Hematopoietic multipotent progenitor cell treated with erythropoietin and hydrocortisone succinate and interleukin-3 and kit ligand, for 15 days (in vitro differentiated cells): ENCODE measurements at regions not wholly inside any gene's neighbourhood (a gene's known extent, or its start where the extent isn't known, plus 50 kb on each side); places are given as distances from the start of the nearest gene placed in this dataset.

Source experiments
- DNase-seq: peaks from one replicate; pipeline ENCODE4 v3.0.0-alpha.2; 2015; ENCODE audit warnings: low spot score

DNA sequence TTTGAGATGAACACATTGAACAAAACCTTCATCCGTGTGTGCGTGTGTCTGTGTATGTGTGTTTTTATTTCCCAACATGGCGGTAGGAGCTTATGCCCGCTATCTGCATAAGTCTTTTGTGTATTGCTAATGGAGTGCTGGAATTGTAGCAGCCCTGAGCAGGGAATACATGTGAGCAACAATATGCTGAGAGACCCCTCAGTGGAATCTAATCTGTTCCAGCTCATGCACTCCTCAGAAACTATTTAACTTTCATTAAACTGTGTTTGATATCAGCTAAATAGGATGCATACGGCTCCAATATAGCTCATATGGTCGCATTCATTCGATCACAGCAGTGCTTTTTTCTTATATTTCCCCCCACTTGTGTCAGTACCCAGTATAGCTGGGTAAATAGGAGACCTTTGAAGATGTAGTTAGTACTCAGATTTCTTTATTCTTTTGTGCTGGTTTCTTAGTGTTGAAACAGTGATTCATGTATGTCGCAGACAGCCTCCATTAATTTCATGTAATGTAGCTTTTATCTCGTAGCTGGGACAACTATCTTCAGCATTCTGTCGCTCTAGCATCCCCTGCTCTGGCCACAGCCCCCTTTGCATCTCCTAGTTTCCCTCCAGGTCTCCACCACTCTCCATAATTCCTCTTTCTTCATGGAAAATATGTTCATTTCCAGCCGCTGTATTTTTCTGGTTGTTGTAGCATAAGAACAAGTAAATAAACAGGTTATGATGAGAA, 891.2 kb downstream of the BCL11A start:
- no peak for DNase-seq

- no peak for DNase-seq
Observed at GRCh38 chr2:59660262-59660661, 893.2 kb downstream of the BCL11A start.

- DNase-seq, result no peak
Observed at GRCh38 chr2:59658906-59659635, 894.4 kb downstream of the BCL11A start.

- DNase-seq, result no peak
Observed at GRCh38 chr2:59655809-59656208, 897.6 kb downstream of the BCL11A start.

GRCh38 chr2:59654710-59655109, 898.7 kb downstream of the BCL11A start:
- no peak for DNase-seq

- no peak for DNase-seq
Observed at GRCh38 chr2:59653164-59653563, 900.3 kb downstream of the BCL11A start.

GRCh38 chr2:59630789-59631188, 922.7 kb downstream of the BCL11A start:
- DNase-seq, result no peak

DNA sequence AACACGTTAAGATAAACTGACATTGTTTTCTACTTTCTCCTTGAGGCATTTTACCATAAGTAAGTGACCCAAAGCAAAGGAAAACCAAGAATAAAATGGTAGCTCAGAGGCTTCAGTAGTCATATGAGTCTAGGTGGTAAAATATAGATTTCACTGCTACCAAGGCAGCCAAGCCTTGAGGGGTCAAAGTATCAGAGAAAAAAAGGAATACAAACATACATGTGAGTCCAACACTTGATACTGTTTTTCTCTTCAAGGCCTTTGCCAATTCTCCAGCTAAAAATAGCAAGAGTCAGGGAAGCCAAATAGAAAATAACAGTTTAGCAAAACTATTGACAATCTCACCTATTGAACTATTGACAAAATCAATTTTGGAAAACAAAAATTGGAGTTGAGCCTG, 925.9 kb downstream of the BCL11A start:
- no peak for DNase-seq

DNA sequence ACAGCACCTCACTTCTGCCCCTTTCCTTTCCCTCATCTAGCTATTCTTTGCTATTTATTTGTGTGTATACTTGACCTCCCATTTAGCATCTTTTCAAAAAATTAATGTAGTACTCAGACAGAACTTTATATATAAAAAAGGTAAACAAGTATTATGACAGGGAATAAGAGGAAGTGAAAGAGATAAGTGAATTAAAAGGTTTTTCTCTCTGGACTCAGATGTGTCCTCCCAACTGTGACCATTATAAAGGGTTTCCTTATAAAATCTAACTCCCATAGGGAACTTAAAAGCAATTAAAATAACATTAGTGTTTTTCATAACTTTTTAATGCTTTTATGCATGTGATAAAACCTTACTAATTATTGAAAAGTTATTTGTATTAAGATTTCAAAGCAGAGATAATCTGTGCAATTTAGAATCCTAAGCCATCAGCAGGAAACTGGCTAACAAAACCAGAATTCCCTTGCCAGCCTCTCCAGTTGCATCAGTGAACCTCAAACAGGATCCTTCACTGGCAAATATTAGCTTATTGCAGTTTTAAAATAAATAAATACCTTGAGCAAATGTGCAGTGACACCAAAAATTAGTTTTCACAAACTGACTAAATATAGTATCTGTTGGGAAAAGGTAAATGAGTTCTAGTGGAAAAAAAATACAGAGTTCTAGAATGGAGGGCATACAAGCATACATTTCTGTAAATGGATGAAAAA, 930.7 kb downstream of the BCL11A start:
- no peak for DNase-seq

GRCh38 chr2:59604123-59604522, 949.3 kb downstream of the BCL11A start:
- DNase-seq, result no peak

- DNase-seq, result no peak
Observed at GRCh38 chr2:59594671-59595222, 958.7 kb downstream of the BCL11A start.

DNA sequence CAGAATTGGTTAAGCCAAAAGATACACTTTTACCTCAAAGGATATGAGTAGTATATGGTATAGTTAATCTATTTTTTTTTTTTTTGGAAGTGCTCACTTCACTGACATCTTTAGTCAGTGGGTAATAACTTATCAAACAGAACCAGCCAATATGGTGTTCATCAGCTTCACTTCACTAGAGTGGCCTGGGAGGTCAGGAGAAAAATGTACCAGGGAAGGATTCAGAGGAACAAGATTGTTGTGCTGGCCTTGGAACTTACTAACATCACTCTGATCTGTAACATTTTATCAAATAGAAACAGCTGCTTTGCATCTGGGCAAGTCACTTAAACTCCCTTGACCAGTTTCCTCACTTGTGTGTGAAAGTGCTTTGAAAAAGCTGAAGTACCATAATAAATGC, 962.7 kb downstream of the BCL11A start:
- no peak for DNase-seq

DNA sequence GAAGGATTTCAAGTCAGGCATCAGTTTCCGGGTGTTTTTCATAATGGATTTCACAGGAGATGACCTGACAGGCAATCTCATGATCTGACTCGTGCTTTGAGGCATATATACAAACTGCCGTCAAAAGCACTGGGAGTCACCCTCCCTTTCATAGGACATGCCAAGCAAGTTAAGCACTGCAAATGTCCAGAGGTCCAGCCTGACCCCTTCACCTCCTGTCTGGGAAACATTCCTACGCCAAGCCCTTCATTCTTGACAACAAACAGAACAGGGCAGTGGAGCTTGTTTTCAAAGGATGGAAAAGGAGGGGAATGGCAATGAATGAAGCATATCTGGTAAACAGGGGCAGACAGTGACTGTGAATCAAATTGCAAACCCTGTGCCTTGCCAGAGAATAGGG, 963.6 kb downstream of the BCL11A start:
- DNase-seq, result no peak

DNA sequence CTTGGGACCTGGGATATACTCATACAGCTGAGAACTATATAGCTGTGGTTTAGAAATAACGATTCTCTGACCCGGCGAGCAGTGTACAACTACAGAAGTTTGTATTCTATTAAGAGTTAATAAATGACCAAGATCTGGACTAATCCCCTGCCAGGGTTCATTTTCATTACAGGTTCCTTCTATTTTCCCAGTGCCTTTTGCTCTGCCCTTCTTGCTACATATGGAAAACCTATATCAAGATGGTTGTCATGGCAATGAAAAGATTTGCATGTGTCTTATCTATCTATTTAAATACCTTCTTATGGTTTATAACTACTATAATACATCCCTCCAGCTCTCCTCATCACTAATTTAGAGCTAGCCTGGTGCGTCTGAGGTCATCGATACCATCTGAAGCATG, 965.2 kb downstream of the BCL11A start:
- DNase-seq, result no peak

GRCh38 chr2:59586176-59586575, 967.3 kb downstream of the BCL11A start:
- no peak for DNase-seq

DNA sequence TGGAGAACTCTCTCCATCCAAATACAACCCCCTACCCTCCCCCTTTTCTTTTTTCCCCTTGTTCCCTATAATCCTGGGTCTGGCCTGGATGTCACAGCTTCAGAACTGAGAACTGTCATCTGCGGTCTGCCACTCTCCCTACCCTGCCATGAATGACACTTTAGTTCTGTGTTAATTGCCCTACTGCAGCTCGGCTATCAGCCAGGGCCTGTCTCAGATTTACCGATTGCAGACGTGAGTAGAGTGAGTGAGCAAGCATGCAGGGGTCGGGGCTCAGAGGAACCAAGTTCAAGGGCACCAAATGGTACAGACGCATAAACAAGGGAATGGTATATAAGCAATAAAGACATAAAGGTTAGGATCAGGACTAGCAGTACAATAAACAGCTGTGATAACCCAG, 967.8 kb downstream of the BCL11A start:
- DNase-seq, result no peak

- DNase-seq, result no peak
Observed at GRCh38 chr2:59584958-59585357, 968.5 kb downstream of the BCL11A start.

GRCh38 chr2:59583173-59583765, 970.2 kb downstream of the BCL11A start:
- no peak for DNase-seq

DNA sequence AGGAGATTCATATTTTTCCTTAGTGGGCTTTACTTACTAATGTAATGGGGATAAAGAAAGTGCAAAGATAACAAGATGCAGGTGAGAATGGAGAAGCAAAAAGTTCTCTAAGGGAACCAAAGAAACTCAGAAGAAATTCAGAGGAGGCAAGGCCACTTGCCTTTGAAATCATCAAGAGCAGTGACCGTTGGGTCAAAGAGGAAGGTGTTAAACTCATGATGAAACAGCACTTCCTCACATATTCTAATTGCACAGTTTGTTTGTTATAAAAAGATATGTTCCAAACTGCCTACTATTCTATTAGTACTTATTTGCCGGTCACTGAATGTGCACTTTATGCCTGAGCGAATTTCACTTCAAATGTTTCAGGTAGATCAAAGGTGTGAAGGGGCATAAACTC, 975.1 kb downstream of the BCL11A start:
- DNase-seq, result no peak

- no peak for DNase-seq
Observed at GRCh38 chr2:59575191-59575590, 978.3 kb downstream of the BCL11A start.

DNA sequence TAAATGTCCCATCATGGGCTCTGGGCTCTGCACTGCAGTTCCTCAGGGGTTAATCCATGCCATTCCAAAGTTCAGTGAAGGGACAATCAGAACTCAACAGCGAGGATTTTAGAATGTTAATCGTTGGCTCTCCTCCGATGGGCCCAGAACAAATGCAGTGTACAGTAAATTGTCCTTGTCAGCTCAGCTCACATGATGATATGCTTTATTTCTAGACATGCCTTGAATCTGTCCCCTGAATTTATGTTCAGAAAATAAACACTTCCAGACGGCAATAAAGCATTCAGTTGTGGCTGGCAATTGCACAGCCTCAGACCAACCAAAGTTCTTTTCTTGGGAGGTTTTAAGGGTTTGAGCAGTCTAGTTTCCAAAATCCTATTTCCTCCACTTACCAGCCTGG, 981.2 kb downstream of the BCL11A start:
- no peak for DNase-seq

GRCh38 chr2:59570818-59571217, 982.6 kb downstream of the BCL11A start:
- DNase-seq, result no peak
